Astrocyte (in vitro differentiated cells and primary cell): ENCODE measurements at regions not wholly inside any gene's neighbourhood (a gene's known extent, or its start where the extent isn't known, plus 50 kb on each side); places are given as distances from the start of the nearest gene placed in this dataset.

Experiments
- DNase-seq: peaks from one replicate; pipeline ENCODE4 v3.0.0-alpha.2; 2010; ENCODE audit warnings: low read depth
- FAIRE-seq: peaks from 2 replicates; lab custom pipeline; 2011; peaks lifted over from hg19 to GRCh38; lab: Jason Lieb, UNC
- H2AFZ ChIP-seq: 2 replicates; pipeline ENCODE4 v1.6.0; 2012; ENCODE audit warnings: low read depth, low read length, inconsistent platforms
- H3K27ac ChIP-seq: 2 replicates; pipeline ENCODE4 v1.5.1; 2011; ENCODE audit warnings: low read depth, low read length, inconsistent platforms
- H3K27me3 ChIP-seq: 2 replicates; pipeline ENCODE4 v1.6.0; 2011; ENCODE audit warnings: low read length, inconsistent platforms; ENCODE audit not compliant: insufficient read depth
- H3K36me3 ChIP-seq: 2 replicates; pipeline ENCODE4 v1.5.1; 2011; ENCODE audit warnings: low read length, inconsistent platforms; ENCODE audit not compliant: insufficient read depth
- H3K4me1 ChIP-seq: 2 replicates; pipeline ENCODE4 v1.5.1; 2011; ENCODE audit warnings: low read length, inconsistent platforms; ENCODE audit not compliant: insufficient read depth
- H3K4me2 ChIP-seq: 2 replicates; pipeline ENCODE4 v1.6.0; 2012; ENCODE audit warnings: low read length, inconsistent platforms
- H3K4me3 ChIP-seq: 2 replicates; pipeline ENCODE4 v1.5.1; 2011; ENCODE audit warnings: low read depth, mild to moderate bottlenecking, low read length, inconsistent platforms; ENCODE audit not compliant: insufficient read depth
- H3K79me2 ChIP-seq: 2 replicates; pipeline ENCODE4 v1.6.0; 2012; ENCODE audit warnings: mild to moderate bottlenecking, low read length, inconsistent platforms; ENCODE audit not compliant: insufficient read depth
- H3K9ac ChIP-seq: 2 replicates; pipeline ENCODE4 v1.6.0; 2012; ENCODE audit warnings: mild to moderate bottlenecking, low read length, inconsistent platforms
- H3K9me3 ChIP-seq: 2 replicates; pipeline ENCODE4 v1.5.1; 2012; ENCODE audit warnings: low read depth, mild to moderate bottlenecking, low read length, inconsistent platforms; ENCODE audit not compliant: insufficient read depth
- H4K20me1 ChIP-seq: 2 replicates; pipeline ENCODE4 v1.6.0; 2012; ENCODE audit warnings: low read length, inconsistent platforms; ENCODE audit not compliant: insufficient read depth
- H3K27ac Mint-ChIP-seq: one replicate; pipeline ENCODE4 v1.8.0; 2021; ENCODE audit warnings: mild to moderate bottlenecking, mixed read lengths; ENCODE audit not compliant: unreplicated experiment
- H3K27me3 Mint-ChIP-seq: one replicate; pipeline ENCODE4 v1.8.0; 2021; ENCODE audit warnings: low read depth, mixed read lengths; ENCODE audit not compliant: unreplicated experiment
- H3K36me3 Mint-ChIP-seq: one replicate; pipeline ENCODE4 v1.8.0; 2021; ENCODE audit warnings: low read depth, mixed read lengths; ENCODE audit not compliant: unreplicated experiment
- H3K4me1 Mint-ChIP-seq: one replicate; pipeline ENCODE4 v1.8.0; 2021; ENCODE audit warnings: low read depth, mixed read lengths; ENCODE audit not compliant: unreplicated experiment
- H3K4me3 Mint-ChIP-seq: one replicate; pipeline ENCODE4 v1.8.0; 2021; ENCODE audit warnings: mild to moderate bottlenecking, moderate library complexity, mixed read lengths; ENCODE audit not compliant: unreplicated experiment
- H3K9me3 Mint-ChIP-seq: one replicate; pipeline ENCODE4 v1.8.0; 2021; ENCODE audit warnings: mild to moderate bottlenecking, mixed read lengths; ENCODE audit not compliant: unreplicated experiment
- EZH2 ChIP-seq: IDR thresholded peaks from 2 replicates; pipeline ENCODE4 v1.6.1; 2012; ENCODE audit warnings: mild to moderate bottlenecking, low read length, inconsistent platforms; ENCODE audit not compliant: insufficient read depth
- TF ChIP-seq, protein P1 (sequence below): IDR thresholded peaks from 2 replicates; pipeline ENCODE4 v1.5.1; 2011; ENCODE audit warnings: low read depth, mild to moderate bottlenecking, inconsistent platforms, low read length, moderate library complexity; ENCODE audit not compliant: insufficient read depth

DNA sequence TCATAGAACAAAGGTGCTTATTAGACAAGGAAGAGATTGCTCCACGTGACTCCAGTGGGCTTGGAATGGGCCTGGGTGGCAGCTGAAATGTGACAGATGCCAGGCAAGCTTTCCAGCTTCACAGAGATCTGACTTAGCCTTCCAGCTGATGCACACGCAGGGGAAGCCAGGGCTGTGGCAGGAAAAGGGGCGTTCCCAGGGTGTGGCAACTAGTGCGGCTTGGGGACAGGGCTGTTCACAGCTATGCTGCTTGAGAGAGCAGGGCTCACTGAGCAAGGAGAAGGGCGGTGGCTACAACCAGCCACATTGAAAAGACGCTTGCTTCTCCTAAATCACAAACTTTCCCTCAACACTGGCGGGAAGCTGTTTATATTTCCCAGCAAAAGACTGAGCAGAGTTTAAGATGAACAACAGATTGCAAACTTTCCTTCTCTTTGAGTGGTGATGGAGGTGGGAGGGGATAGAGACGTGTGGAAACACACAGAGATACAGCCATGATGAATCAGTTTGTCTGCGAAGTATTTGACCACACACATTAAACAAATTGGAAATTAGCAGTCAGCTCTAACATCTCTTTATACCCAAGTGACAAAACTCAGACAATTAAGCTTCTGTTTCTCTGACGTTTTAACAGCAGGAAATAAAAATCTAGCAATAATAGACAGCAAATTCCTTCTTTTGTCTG, 127.5 kb downstream of the BDH1 start:
- peaks cover 16% of the 10 kb centered on the region for H3K27me3 Mint-ChIP-seq
- FAIRE-seq (peak; percentile 56), DNase-seq (peak; percentile 86)
- Histone ChIP-seq H3K4me3 (no peak overlapping the region), H3K9me3 (no peaks in the 10 kb centered on the region), H3K27ac (peak overlapping the region; percentile 4), H3K27me3 (no peaks in the 10 kb centered on the region), H4K20me1 (no peaks in the 10 kb centered on the region), H3K9ac (peak overlapping the region; percentile 21), H3K4me1 (peaks cover 42% of the 10 kb centered on the region), H3K79me2 (no peaks in the 10 kb centered on the region), H2AFZ (peak overlapping the region; percentile 66), H3K36me3 (no peaks in the 10 kb centered on the region), H3K4me2 (peak overlapping the region; percentile 46)
- H3K4me3 Mint-ChIP-seq = no peak overlapping the region
- H3K4me1 Mint-ChIP-seq = peaks cover 40% of the 10 kb centered on the region
- peak overlapping the region; percentile 71 for H3K27ac Mint-ChIP-seq
- TF ChIP-seq, protein P1, sequence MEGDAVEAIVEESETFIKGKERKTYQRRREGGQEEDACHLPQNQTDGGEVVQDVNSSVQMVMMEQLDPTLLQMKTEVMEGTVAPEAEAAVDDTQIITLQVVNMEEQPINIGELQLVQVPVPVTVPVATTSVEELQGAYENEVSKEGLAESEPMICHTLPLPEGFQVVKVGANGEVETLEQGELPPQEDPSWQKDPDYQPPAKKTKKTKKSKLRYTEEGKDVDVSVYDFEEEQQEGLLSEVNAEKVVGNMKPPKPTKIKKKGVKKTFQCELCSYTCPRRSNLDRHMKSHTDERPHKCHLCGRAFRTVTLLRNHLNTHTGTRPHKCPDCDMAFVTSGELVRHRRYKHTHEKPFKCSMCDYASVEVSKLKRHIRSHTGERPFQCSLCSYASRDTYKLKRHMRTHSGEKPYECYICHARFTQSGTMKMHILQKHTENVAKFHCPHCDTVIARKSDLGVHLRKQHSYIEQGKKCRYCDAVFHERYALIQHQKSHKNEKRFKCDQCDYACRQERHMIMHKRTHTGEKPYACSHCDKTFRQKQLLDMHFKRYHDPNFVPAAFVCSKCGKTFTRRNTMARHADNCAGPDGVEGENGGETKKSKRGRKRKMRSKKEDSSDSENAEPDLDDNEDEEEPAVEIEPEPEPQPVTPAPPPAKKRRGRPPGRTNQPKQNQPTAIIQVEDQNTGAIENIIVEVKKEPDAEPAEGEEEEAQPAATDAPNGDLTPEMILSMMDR = no peak
- TF ChIP-seq EZH2 = no peak
- no peaks in the 10 kb centered on the region for H3K36me3 Mint-ChIP-seq
- peaks cover 8% of the 10 kb centered on the region for H3K9me3 Mint-ChIP-seq

DNA sequence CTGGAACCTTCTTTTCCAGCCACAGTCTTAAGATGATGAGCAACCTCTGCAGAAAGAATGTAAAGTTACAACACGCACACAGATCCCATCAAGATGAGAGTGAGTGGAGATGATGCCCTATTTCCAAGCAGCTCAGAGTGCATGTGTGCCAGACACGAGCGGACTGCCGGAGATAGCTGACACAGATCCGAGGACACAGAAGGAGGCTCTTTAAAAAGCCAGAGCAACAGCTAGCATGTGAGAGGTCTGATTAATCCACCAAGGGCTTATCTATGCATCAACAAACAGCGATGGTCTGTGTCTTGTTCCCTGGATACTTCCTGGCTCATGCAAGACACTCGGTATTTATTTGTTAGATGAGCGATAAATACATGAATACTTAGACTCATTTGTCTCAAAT, 128.6 kb upstream of the DLG1 start:
- H3K9me3 ChIP-seq = no peaks in the 10 kb centered on the region
- peaks cover 47% of the 10 kb centered on the region for H3K4me1 ChIP-seq
- no peak for DNase-seq
- no peaks in the 10 kb centered on the region for H4K20me1 ChIP-seq
- no peak overlapping the region for H3K27ac ChIP-seq
- H3K4me3 ChIP-seq = no peak overlapping the region
- Mint-ChIP-seq H3K4me3 (no peak overlapping the region), H3K9me3 (peaks cover 2% of the 10 kb centered on the region), H3K27me3 (peaks cover 19% of the 10 kb centered on the region), H3K27ac (no peak overlapping the region), H3K36me3 (no peaks in the 10 kb centered on the region), H3K4me1 (peaks cover 39% of the 10 kb centered on the region)
- H2AFZ ChIP-seq = peak overlapping the region; percentile 5
- no peaks in the 10 kb centered on the region for H3K79me2 ChIP-seq
- no peak for TF ChIP-seq EZH2
- TF ChIP-seq, protein P1 = no peak
- no peaks in the 10 kb centered on the region for H3K27me3 ChIP-seq
- H3K9ac ChIP-seq = no peak overlapping the region
- no peak for FAIRE-seq
- H3K36me3 ChIP-seq = no peaks in the 10 kb centered on the region
- H3K4me2 ChIP-seq = no peak overlapping the region

DNA sequence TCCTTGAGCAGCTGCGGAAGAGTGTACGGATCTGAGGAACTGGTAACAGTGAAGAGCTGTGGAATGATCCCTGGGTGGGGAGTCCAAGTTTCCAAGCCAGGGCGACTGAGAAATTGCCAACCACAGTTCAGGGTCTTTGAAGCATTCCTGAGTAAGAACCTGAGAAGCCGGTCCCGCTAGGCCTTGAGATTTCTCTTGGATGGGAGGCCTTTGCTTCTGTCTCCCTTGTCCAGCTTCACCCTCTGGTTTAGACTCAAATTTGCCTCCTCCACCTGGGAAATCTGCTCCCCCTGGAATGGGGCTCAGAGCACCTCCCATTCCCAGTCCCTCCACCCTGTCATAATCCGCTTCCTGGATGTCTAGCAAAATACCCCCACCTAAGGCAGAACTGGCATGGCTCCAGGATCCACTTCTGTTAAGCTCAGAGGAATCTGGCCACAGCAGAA, 127.7 kb upstream of the DLG1 start:
- Histone ChIP-seq H3K4me3 (no peak overlapping the region), H4K20me1 (no peaks in the 10 kb centered on the region), H3K27ac (no peak overlapping the region), H3K4me1 (peaks cover 41% of the 10 kb centered on the region), H3K9me3 (no peaks in the 10 kb centered on the region), H3K27me3 (no peaks in the 10 kb centered on the region), H3K4me2 (no peak overlapping the region), H3K79me2 (no peaks in the 10 kb centered on the region), H3K36me3 (no peaks in the 10 kb centered on the region), H3K9ac (no peak overlapping the region), H2AFZ (no peak overlapping the region)
- FAIRE-seq (no peak), DNase-seq (no peak)
- Mint-ChIP-seq H3K27ac (peak overlapping the region; percentile 55), H3K9me3 (peaks cover 2% of the 10 kb centered on the region), H3K36me3 (no peaks in the 10 kb centered on the region), H3K27me3 (peaks cover 19% of the 10 kb centered on the region), H3K4me1 (peaks cover 32% of the 10 kb centered on the region), H3K4me3 (no peak overlapping the region)
- TF ChIP-seq EZH2 = no peak
- TF ChIP-seq, protein P1 = no peak
